Neural cell (in vitro differentiated cells): ENCODE measurements at regions not wholly inside any gene's neighbourhood (a gene's known extent, or its start where the extent isn't known, plus 50 kb on each side); places are given as distances from the start of the nearest gene placed in this dataset.

Experiments used
- EP300 ChIP-seq: fragments of 450-650 bp; conservative IDR thresholded peaks from 2 replicates; pipeline ENCODE4 v1.6.1; 2014; ENCODE audit warnings: antibody characterized with exemption, mild to moderate bottlenecking, moderate library complexity; ENCODE audit not compliant: poor library complexity, severe bottlenecking
- MXI1 ChIP-seq: fragments of 450-650 bp; conservative IDR thresholded peaks from 2 replicates; pipeline ENCODE4 v1.6.1; 2014; ENCODE audit warnings: antibody characterized with exemption, mild to moderate bottlenecking; ENCODE audit not compliant: poor library complexity, severe bottlenecking
- TAF1 ChIP-seq: IDR thresholded peaks from 2 replicates; pipeline ENCODE4 v1.6.1; 2012; ENCODE audit warnings: low read depth
- TF ChIP-seq, protein P1 (sequence below): fragments of 450-650 bp; IDR thresholded peaks from 2 replicates; pipeline ENCODE4 v1.5.1; 2014; ENCODE audit warnings: antibody characterized with exemption, mild to moderate bottlenecking, moderate library complexity; ENCODE audit not compliant: poor library complexity, severe bottlenecking
- TF ChIP-seq, protein P2 (sequence below): IDR thresholded peaks from 2 replicates; pipeline ENCODE4 v1.6.1; 2012; ENCODE audit warnings: borderline replicate concordance

DNA sequence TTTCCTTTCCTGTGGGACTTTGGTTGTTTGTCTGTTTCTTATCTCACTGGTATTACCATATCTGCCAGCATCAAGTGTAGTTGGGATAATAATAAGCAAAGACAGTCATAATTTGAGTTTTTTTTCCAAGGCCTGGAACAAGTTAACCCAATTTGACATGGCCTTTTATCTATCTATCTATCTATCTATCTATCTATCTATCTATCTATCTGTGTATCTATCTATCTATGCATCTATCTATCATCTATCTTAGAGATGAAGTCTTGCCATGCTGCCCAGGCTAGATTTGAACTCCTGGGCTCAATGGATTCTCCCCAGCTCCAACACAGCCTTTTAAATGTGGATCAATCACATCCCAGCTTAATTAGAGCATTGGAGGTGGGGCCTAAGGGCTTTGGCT, 174.1 kb upstream of the CSF3R start:
- TF ChIP-seq, protein P1, sequence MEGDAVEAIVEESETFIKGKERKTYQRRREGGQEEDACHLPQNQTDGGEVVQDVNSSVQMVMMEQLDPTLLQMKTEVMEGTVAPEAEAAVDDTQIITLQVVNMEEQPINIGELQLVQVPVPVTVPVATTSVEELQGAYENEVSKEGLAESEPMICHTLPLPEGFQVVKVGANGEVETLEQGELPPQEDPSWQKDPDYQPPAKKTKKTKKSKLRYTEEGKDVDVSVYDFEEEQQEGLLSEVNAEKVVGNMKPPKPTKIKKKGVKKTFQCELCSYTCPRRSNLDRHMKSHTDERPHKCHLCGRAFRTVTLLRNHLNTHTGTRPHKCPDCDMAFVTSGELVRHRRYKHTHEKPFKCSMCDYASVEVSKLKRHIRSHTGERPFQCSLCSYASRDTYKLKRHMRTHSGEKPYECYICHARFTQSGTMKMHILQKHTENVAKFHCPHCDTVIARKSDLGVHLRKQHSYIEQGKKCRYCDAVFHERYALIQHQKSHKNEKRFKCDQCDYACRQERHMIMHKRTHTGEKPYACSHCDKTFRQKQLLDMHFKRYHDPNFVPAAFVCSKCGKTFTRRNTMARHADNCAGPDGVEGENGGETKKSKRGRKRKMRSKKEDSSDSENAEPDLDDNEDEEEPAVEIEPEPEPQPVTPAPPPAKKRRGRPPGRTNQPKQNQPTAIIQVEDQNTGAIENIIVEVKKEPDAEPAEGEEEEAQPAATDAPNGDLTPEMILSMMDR = no peak
- TF ChIP-seq, protein P2, sequence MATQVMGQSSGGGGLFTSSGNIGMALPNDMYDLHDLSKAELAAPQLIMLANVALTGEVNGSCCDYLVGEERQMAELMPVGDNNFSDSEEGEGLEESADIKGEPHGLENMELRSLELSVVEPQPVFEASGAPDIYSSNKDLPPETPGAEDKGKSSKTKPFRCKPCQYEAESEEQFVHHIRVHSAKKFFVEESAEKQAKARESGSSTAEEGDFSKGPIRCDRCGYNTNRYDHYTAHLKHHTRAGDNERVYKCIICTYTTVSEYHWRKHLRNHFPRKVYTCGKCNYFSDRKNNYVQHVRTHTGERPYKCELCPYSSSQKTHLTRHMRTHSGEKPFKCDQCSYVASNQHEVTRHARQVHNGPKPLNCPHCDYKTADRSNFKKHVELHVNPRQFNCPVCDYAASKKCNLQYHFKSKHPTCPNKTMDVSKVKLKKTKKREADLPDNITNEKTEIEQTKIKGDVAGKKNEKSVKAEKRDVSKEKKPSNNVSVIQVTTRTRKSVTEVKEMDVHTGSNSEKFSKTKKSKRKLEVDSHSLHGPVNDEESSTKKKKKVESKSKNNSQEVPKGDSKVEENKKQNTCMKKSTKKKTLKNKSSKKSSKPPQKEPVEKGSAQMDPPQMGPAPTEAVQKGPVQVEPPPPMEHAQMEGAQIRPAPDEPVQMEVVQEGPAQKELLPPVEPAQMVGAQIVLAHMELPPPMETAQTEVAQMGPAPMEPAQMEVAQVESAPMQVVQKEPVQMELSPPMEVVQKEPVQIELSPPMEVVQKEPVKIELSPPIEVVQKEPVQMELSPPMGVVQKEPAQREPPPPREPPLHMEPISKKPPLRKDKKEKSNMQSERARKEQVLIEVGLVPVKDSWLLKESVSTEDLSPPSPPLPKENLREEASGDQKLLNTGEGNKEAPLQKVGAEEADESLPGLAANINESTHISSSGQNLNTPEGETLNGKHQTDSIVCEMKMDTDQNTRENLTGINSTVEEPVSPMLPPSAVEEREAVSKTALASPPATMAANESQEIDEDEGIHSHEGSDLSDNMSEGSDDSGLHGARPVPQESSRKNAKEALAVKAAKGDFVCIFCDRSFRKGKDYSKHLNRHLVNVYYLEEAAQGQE = no peak
- no peak for TF ChIP-seq TAF1
- no peak for TF ChIP-seq MXI1
- no peak for TF ChIP-seq EP300
